ENCODE measurements at regions not wholly inside any gene's neighbourhood (a gene's known extent, or its start where the extent isn't known, plus 50 kb on each side); places are given as distances from the start of the nearest gene placed in this dataset.

DNA sequence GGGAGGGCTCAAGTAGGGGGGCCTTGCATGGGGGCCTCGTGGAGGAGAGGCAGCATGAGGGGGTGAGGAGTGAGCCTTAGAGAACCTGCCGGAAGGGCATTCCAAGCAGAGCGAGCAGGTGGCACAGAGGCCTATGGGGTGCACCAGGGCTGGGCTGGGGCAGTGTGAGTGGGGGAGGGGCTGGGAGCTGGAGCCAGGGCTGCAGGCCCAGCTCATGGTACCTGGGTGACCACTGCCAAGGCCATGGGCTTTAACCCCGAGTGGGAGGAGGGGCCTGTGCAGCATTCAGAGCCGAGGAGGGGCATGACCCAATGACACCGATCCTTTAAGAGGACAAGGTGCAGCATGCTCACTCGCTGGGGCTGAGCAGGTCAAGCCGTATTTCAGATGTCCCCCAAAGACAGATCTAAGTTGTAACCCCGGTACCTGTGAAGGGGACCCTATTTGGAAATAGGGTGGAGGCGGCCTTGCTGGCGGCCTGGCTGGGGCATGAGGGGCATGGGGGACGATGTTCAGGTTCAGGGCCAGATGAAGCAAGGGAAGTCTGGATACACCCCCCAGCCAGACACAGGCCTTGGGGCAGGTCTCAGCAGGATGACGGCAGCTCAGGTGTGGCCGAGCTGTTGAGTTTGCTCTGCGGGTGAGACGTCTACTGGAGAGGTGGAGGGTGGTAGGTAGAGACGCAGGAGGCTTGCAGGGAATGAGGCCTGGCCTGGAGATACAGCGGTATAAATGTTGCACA lies 137.0 kb downstream of the CPZ start:
- no peak for ATAC-seq
- intact Hi-C loops (cut with DNase I) = no loop called here
- H3K27ac ChIP-seq = no peak overlapping the region
- no peaks in the 10 kb centered on the region for H3K36me3 ChIP-seq
- no peaks in the 10 kb centered on the region for H3K4me1 ChIP-seq
- no peaks in the 10 kb centered on the region for H3K27me3 ChIP-seq
- no peak overlapping the region for H3K4me3 ChIP-seq
- TF ChIP-seq, protein P1, sequence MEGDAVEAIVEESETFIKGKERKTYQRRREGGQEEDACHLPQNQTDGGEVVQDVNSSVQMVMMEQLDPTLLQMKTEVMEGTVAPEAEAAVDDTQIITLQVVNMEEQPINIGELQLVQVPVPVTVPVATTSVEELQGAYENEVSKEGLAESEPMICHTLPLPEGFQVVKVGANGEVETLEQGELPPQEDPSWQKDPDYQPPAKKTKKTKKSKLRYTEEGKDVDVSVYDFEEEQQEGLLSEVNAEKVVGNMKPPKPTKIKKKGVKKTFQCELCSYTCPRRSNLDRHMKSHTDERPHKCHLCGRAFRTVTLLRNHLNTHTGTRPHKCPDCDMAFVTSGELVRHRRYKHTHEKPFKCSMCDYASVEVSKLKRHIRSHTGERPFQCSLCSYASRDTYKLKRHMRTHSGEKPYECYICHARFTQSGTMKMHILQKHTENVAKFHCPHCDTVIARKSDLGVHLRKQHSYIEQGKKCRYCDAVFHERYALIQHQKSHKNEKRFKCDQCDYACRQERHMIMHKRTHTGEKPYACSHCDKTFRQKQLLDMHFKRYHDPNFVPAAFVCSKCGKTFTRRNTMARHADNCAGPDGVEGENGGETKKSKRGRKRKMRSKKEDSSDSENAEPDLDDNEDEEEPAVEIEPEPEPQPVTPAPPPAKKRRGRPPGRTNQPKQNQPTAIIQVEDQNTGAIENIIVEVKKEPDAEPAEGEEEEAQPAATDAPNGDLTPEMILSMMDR (IDR thresholded peaks at IDR 0.05) = no peak
- no peak for TF ChIP-seq POLR2A (IDR thresholded peaks at IDR 0.05)
- peak in 2 of 3 donors; percentile 8 to 23 for DNase-seq
- 77% methylated on average over 8 of the region's 18 CpGs for WGBS (ENCODE audit: insufficient coverage, low coverage, low lambda C conversion rate, missing lambda C conversion rate)
- no peaks in the 10 kb centered on the region for H3K9me3 ChIP-seq

DNA sequence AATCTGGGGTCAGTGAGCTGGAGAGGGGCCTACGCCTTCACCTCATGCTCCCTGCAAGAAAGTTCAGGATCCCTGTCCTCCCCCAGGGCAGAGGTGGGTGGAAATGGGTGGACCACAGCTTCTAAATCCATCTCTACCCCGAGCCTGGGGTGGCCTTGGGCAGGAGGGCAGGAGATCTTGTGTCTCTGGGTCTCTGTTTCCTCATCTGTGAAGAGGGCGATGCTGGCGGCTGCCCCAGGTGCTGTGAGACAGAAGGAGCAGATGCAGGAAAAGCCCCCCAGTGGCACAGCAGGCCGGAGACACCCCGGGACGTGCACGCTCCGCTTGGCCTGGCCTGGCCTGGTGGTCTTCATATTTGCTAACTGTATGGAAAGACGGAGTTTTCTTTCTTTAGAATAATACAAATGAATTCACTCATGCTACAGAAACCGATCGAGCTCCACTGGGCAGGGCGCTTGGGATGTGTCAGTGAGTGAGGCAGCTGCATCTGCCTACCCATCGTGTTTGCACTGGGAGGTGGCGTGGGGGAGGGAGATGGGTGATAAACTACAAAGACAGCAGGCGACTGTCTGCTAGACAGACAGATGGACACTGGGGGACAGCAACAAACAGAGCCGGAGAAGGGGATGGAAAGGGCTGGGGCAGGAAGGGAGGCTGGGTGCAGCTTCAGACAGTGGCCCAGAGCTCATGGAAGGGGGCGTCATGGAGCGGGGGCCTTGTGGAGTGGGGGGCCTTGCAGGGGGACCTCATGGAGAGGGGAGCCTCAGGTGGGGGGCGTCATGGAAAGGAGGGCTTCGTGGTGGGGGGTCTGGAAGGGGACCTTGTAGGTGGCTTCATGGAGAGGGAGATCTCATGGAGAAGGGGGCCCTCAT lies 136.2 kb downstream of the CPZ start:
- no peaks in the 10 kb centered on the region for H3K4me1 ChIP-seq
- intact Hi-C loops (cut with DNase I) = no loop called here
- no peaks in the 10 kb centered on the region for H3K36me3 ChIP-seq
- H3K27me3 ChIP-seq = no peaks in the 10 kb centered on the region
- H3K4me3 ChIP-seq = no peak overlapping the region
- no peak for TF ChIP-seq POLR2A (IDR thresholded peaks at IDR 0.05)
- TF ChIP-seq, protein P1 (IDR thresholded peaks at IDR 0.05) = no peak
- H3K9me3 ChIP-seq = no peaks in the 10 kb centered on the region
- DNase-seq (peak; percentile 14 to 43 (median 27)), ATAC-seq (no peak)
- no peak overlapping the region for H3K27ac ChIP-seq
- 54% methylated on average over 15 of the region's 21 CpGs for WGBS (ENCODE audit: insufficient coverage, low coverage, low lambda C conversion rate, missing lambda C conversion rate)

DNA sequence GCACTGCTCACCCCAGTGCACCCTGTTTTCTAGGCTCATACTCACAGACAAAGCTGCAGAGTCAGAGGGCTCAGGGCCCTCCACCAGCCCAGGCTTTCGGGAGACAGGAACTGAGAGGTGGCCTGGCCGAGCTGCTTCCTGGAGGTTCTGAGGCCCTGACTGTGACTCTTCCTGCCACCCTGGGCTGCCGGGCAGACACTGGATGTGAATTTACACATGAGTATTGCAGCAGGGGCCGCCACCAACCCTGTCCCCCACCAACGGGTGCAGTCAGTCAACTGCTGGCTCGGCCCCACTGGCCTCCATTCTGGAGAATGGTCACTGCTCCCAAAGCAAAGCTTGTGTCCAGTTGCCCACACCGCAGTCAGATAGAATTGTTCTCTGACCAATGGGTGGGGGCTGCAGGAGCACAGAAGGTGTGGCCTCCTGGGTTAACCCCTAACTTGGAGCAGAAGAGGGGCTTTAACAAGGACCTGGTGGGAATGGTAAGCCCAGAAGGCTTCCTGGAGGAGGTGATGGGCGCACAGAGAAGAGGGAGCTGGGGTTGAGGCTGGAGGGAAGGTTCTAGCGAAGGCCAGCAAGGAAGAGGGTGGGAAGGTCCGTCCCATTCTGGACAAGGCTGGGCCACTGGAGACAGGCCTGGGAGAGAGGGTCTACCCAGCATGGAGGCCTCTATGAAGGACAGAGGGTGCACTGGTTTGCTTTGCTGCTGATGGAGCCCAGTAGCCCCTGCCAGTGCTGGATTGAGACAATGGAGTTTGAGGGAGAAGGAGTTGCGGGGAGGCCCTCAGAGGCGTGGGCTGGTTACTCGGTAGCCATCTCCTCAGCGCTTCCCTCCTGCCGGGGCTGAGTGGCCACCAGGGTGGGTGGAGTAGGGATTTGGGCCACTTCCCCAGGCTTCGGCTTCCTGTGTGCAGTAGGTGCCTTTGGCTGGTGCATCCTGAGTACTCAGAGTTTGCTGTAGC lies 135.3 kb downstream of the CPZ start:
- TF ChIP-seq POLR2A (IDR thresholded peaks at IDR 0.05) = no peak
- TF ChIP-seq, protein P1 (IDR thresholded peaks at IDR 0.05) = no peak
- peak; percentile 11 to 35 (median 32) for DNase-seq
- H3K36me3 ChIP-seq = no peaks in the 10 kb centered on the region
- intact Hi-C loops (cut with DNase I) = no loop called here
- 37% methylated on average over 2 of the region's 16 CpGs for WGBS (ENCODE audit: insufficient coverage, low coverage, low lambda C conversion rate, missing lambda C conversion rate)
- H3K9me3 ChIP-seq = no peaks in the 10 kb centered on the region
- no peaks in the 10 kb centered on the region for H3K27me3 ChIP-seq
- no peak overlapping the region for H3K4me3 ChIP-seq
- H3K27ac ChIP-seq = no peak overlapping the region
- ATAC-seq = no peak
- H3K4me1 ChIP-seq = no peaks in the 10 kb centered on the region

DNA sequence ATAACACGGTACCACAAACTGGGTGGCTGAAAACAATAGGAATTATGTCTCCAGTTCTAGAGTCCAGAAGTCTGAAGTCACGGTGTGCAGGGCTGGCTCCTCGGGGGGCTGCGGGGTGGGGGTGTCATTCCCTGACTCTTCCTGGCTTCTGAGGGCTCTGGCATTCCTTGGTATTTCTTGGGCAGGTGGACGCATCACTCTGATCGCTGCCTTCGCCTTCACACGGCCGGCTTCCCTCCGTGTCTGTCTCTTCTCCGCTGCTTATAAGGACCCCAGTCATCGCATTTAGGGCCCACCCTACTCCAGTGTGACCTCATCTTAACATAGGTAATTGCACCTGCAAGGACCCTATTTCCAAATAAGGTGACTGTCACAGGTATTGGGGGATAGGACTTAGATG lies 134.6 kb downstream of the CPZ start:
- Histone ChIP-seq H3K9me3 (no peaks in the 10 kb centered on the region), H3K4me1 (no peaks in the 10 kb centered on the region), H3K36me3 (no peaks in the 10 kb centered on the region), H3K27me3 (no peaks in the 10 kb centered on the region), H3K4me3 (no peak overlapping the region), H3K27ac (no peak overlapping the region)
- TF ChIP-seq, protein P1 (IDR thresholded peaks at IDR 0.05) = no peak
- TF ChIP-seq POLR2A (IDR thresholded peaks at IDR 0.05) = no peak
- peak; percentile 2 to 22 (median 8) for DNase-seq
- ATAC-seq = no peak
- 53% methylated on average over 11 of the region's 12 CpGs for WGBS (ENCODE audit: insufficient coverage, low coverage, low lambda C conversion rate, missing lambda C conversion rate)
- intact Hi-C loops (cut with DNase I) = no loop called here

Measured in right lobe of liver (tissue), 6 donors.